K562 (cell line): ENCODE measurements at regions not wholly inside any gene's neighbourhood (a gene's known extent, or its start where the extent isn't known, plus 50 kb on each side); places are given as distances from the start of the nearest gene placed in this dataset.

Experiments
- CEBPB ChIP-seq: fragments of 450-650 bp; IDR thresholded peaks from 2 replicates; pipeline ENCODE4 v1.6.1; 2016; ENCODE audit warnings: missing genetic modification characterization, missing compliant biosample characterization
- CTCF ChIP-seq, 3 experiments: IDR thresholded peaks in 2 of 3; conservative IDR thresholded peaks in 1 of 3; 2 replicates each; pipeline ENCODE4 v1.5.1; 2011 to 2012; ENCODE audit warnings: low read length in 3 of 3, mild to moderate bottlenecking in 3 of 3, control low read depth in 2 of 3, improper control_type of control experiment in 1 of 3, inconsistent platforms in 1 of 3, low read depth in 1 of 3, mixed read lengths in 1 of 3, moderate library complexity in 1 of 3; ENCODE audit not compliant: insufficient read depth in 2 of 3
- EZH2 ChIP-seq: IDR thresholded peaks from 2 replicates; pipeline ENCODE4 v1.6.1; 2012; ENCODE audit warnings: low read depth, mild to moderate bottlenecking, inconsistent platforms, low read length, borderline replicate concordance
- ZC3H11A ChIP-seq: IDR thresholded peaks from 2 replicates; pipeline ENCODE4 v1.6.1; 2012; ENCODE audit warnings: low read depth, low read length, improper control_type of control experiment
- ZNF766 ChIP-seq: fragments of 200-800 bp; sonication (Bioruptor generic); conservative IDR thresholded peaks from 2 replicates; pipeline ENCODE4 v1.6.1; 2016; ENCODE audit warnings: missing genetic modification characterization, missing compliant biosample characterization

- TF ChIP-seq CTCF (IDR thresholded peaks at IDR 0.05 in 2 of 3, conservative IDR thresholded peaks at IDR 0.05 in 1 of 3; ENCODE audit: insufficient read depth in 2 of 3, low read depth in 1 of 3, low read length in 3 of 3): no peak
- no peak for TF ChIP-seq ZC3H11A
- TF ChIP-seq ZNF766: no peak
- TF ChIP-seq EZH2: no peak
- TF ChIP-seq CEBPB: no peak
Observed at GRCh38 chr3:73745526-73746191, 120.9 kb upstream of the PDZRN3 start.
